Renal cortex interstitium (tissue), 11 donors: ENCODE measurements at regions not wholly inside any gene's neighbourhood (a gene's known extent, or its start where the extent isn't known, plus 50 kb on each side); places are given as distances from the start of the nearest gene placed in this dataset.
A peak's percentile ranks its signal among the peaks of the same experiment; 100 is the strongest.

Source experiments
- DNase-seq, 11 donors: peaks; one replicate each; pipeline ENCODE4 v3.0.0-alpha.2; 2013; ENCODE audit warnings: low read depth in 9 of 11, low spot score in 4 of 11; ENCODE audit errors: extremely low read depth in 1 of 11

GRCh38 chr6:95230071-95230740, 347.1 kb upstream of the MANEA start:
- no peak for DNase-seq

- DNase-seq, result no peak
Measured at GRCh38 chr6:95231416-95231815, 345.9 kb upstream of the MANEA start.

GRCh38 chr6:95232446-95232845, 344.9 kb upstream of the MANEA start:
- no peak for DNase-seq

DNA sequence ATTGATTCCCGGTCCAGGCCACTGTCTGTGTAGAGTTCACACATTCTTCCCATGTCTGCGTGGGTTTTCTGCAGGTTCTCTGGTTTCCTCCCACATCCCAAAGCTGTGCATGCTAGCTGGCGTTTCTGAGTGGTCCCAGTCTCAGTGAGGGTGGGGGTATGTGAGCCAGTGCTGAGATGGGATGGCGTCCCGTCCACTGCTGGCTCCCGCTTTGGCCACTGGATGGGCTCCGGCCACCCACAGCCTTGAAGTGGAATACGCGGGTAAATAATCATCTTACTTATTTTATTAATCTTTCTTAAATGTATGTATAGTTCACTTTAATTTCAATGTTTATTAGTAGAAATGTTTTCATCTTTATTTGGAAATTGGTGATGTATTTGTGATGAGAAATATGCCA, 343.5 kb upstream of the MANEA start:
- no peak for DNase-seq

GRCh38 chr6:95240514-95240913, 336.8 kb upstream of the MANEA start:
- no peak for DNase-seq

DNA sequence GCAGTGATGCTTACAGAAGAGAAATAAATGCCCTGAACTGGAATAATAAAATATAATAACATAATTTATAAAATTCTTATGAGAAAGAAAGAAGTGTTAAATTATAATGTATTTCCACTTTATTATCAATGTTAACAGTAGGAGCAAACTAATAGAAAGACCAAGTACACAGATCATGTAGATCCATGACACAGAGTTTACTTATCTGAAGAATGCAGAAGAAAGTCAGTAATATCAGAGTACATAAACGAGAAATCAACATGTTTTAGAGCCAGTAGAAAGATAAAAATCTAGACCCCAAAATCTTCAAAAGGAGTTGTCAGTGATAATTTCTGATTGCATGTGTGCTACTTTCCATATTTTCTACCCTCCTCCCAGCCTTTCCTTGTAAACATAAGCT, 334.8 kb upstream of the MANEA start:
- no peak for DNase-seq

- no peak for DNase-seq
Measured at GRCh38 chr6:95243053-95243452, 334.3 kb upstream of the MANEA start.

GRCh38 chr6:95244751-95245150, 332.6 kb upstream of the MANEA start:
- DNase-seq, result no peak

- no peak for DNase-seq
Measured at GRCh38 chr6:95248499-95248898, 328.8 kb upstream of the MANEA start.

DNA sequence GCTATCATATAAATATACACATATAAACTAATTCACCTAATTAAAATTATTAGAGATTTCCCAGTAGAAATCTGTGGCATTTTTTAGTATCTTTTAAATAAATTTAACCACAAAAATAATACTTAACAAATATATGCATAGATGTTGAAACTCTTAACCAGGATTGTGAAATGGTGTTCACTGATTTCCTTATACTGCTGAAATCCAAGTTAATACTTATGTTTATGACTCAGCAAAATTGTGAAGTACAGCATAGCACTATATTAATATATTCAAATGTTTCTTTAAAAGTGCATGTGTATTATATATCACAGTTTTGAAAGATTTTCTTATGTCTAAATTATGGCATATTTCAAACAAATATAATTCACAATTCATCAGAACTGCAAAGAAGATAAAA, 328.2 kb upstream of the MANEA start:
- DNase-seq, result no peak

DNA sequence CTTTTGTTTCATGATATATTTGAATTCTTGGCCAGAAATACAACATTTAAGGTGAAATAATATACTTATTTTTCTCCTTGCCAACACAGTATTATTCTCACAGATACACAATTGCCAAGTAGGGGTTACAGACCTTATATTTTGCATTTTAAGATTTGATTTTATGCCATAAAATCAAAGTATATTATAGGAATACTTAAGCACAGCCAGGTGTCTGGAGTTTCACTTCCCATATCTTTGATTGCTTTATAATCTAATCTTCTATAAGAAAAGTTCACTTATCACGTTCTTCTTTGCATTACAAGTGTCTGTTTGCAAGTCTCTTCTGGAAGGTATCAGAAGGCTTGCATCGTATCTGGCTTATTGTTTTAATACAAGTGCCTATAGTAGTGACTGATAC, 327.7 kb upstream of the MANEA start:
- no peak for DNase-seq

DNA sequence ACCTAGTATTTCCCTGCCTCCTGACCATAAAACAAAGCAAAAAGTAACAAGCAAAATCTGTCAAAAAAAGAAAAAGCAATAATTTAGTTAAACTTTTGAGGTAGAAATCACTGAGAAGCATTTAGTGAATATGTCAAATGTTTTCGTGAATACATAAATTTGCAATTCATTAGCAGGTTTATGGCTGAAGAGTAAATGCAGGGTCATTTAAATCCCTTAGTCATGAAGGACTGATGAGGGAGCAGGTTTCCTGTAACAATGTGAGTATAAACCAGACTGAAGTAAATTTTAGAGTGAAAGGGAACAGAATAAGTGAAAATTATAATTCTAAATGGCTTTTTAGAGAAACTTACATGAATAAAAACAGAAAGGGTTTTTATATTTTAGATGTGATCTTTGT, 313.5 kb upstream of the MANEA start:
- no peak for DNase-seq

GRCh38 chr6:95266537-95267258, 310.6 kb upstream of the MANEA start:
- no peak for DNase-seq

DNA sequence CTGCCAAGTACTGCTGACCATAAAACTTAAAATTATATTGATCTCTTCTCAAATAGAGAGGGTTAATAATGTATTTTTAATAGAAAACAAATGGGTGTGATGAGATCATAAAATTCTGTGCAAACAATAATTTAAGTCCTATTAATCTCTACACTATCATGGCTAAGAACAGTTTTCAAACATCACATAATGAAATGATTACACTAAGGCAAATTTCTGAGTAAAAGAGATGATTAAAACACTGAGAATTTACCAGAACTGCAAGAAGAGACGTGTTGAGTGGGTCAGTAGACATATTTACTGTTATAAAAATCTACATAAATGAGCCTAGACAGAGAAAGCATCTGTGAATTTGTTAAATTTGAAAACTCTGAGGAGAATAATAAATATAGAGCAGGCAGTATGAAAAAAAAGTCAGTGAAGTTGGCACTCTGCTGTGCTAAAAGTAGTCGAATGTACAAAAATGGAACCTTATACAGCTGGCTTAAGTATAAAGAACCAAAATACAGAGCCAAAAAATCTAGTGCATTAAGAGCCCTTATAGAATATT, 302.6 kb upstream of the MANEA start:
- DNase-seq, result no peak

DNA sequence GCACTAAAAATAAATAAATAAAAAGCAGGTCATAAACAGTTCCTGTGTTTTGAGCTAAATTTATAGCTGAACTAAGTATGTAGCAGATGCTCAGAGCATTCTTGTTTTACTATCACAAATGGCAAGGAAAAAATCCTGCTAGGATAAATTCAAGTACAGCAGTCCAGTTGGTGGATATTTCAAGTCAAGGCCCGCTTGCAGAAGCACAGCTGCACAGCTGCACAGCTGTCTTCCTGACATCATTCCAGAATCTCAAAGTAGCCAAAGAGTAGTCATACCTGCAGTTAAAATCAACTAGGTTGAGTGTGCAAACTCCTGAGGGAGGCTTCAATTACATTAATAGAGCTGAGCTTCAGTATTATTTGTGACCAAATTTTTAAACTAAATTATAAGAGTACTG, 297.7 kb upstream of the MANEA start:
- DNase-seq, result no peak

- DNase-seq, result peak in 5 of 11 donors; percentile 8 to 42 (median 12)
Measured at GRCh38 chr6:95280686-95281273, 296.6 kb upstream of the MANEA start.

DNA sequence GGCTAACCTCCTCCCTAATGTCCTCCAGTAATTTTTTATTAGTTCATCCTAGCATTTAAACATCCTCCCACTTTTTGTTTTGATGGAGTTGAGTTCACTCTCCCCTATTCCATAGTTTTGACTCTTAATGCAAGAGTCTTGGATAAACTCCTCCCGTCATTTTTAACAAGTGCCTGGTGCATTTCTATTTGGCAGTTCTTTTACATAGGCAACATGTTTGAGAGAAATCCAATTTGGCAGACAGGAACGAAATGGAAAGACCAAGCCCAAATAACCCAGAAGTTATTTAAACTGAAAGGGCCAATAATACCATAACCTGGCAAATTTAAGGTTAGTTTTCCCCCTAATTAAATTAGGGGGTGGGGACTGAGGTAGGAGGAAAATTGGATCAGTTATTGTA, 291.5 kb upstream of the MANEA start:
- no peak for DNase-seq

DNA sequence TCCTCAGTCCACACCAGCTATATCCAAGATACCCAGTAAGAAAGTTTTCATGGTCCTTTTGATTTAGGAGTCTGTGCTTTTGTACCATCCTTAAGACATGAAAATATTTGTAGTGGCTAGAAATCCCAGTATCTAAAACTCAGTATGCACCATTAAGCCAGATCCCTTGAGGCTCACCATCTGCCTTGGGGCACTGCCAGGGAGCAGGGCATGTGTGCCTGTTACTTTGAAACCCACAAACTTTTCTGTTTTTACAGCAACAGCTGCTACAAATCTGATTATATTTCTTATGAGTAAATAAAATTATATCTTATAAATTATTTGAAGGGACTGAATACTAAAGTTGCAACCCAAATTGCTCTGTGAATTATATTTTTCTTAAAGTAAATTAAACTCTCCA, 290.5 kb upstream of the MANEA start:
- DNase-seq, result no peak

GRCh38 chr6:95288251-95288650, 289.1 kb upstream of the MANEA start:
- no peak for DNase-seq

DNA sequence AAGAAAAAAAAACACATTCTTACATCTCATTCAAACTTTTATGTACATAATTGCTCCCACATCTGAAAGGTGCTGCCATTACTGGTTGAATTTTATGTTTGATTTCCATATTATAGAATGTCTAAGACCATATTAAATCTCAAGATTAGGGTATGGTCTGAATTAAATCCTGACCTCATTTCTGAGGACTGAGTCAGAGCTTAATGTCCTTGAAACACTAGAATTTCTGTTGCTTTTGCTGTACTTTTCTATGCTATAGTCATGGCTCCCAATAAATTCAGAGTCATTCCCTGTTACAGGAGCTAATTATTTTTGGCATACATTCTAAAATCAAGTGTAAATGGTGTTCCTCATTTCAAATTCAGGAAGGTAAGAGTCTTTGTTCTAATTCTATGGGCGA, 285.3 kb upstream of the MANEA start:
- DNase-seq, result no peak
